ENCODE measurements at regions not wholly inside any gene's neighbourhood (a gene's known extent, or its start where the extent isn't known, plus 50 kb on each side); places are given as distances from the start of the nearest gene placed in this dataset.
"Not testable (repeated sequence)": the region's sequence is repeated elsewhere in the genome, so short reads cannot be mapped to it uniquely, and the experiment has no call there.

DNA sequence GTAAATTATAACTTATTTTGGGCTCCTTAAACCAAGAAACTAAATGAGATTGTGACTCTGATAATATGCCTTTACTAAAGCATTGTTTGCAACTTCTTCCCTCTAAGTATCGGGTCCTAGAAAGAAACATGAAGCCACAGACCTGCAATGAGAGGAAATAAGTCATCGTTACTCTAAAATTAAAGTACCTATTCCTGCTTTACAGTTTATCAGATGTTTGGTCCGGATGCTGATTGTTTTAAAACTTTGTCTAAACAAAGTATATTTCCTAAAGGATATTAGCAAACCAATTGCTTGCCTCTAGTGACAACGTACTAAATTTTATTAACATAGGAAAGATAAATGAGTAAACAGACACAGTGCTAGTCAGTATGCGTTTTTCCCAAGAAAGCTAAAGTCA is 216.8 kb downstream of the GJA1 start:
- TF ChIP-seq POLR2A (IDR thresholded peaks at IDR 0.05; ENCODE audit: low read length) (no peak), GATA1 (IDR thresholded peaks at IDR 0.05; ENCODE audit: low read depth, low read length) (no peak)
- DNase-seq: no peak

DNA sequence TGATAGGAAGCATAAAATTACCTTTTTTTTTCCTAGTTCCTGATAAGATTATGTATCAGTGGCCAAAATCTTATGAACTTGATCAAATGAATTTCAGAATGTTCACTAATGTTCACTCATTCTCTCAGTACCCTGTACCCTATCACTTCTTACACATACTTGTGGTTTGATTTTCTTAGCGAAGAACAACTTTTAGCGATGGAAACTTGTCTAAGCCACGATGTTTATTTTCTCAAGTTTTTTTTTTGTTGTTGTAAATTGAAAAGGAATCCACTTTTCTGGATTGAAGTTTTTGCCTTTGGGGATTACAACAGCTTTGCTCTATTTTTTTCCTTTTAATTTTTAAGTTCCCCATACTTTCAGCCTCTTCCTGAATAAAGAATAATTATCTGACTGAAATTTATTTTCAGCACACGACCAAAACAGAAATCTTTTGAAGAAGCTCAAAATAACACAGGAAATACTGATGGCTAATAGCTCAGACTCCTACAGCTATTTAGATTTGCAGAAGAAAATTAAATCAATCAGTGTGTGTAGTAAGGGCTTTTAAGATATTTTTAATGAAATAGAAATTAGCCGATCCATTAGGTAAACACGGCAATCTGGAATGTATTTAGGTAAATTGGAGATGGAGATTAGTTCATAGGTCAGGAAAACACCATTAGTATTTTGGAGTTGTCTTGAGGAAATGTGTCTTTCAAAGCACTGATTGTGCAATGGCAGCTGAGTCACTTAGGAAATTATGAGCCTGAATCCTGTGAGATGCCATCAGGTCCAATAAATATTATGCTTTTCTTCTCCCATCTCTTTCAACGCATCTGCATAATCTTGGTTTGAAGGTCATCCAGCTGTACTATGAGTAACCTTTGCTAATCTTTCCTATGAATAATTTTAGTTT is 217.5 kb downstream of the GJA1 start:
- TF ChIP-seq POLR2A (IDR thresholded peaks at IDR 0.05; ENCODE audit: low read length): no peak
- TF ChIP-seq GATA1 (IDR thresholded peaks at IDR 0.05; ENCODE audit: low read depth, low read length): no peak
- DNase-seq: no peak

DNA sequence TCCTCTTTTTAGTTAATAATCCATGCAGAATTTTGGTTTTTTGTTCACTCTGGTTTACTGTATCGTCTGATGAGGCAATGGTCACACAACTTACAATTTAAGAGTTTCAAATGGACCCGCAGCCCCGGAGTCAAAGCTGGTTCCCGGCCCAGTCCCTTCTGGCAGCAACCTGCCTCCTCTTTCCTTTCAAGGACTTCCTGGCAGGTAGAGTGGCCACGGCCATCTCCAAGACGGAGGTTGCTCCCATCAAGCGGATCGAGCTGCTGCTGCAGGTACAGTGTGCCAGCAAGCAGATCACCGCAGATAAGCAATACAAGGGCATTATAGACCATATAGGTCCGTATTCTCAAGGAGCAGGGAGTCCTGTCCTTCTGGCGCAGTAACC is 218.2 kb downstream of the GJA1 start:
- TF ChIP-seq POLR2A (IDR thresholded peaks at IDR 0.05; ENCODE audit: low read length): no peak
- no peak for TF ChIP-seq GATA1 (IDR thresholded peaks at IDR 0.05; ENCODE audit: low read depth, low read length)
- DNase-seq: no peak

DNA sequence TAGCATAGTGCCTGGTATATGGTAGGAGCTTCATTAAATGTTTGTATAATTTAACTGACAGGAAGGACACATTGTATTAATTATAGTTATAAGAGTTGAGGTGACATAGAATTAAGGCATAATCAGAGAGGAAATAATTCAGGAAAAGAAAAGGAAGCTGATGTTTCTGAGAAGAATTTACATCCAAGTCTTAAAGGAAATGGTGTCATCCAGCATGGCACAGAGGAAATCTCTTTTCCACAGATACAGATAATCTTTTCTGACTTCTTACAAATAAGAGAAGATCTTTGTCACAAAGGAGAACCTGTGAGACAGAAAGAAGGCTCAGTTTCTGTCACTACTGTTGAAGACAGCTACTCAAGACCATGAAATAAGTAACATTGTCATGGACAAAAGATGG is 222.5 kb downstream of the GJA1 start:
- DNase-seq: no peak
- TF ChIP-seq POLR2A (IDR thresholded peaks at IDR 0.05; ENCODE audit: low read length) (no peak), GATA1 (IDR thresholded peaks at IDR 0.05; ENCODE audit: low read depth, low read length) (no peak)

DNA sequence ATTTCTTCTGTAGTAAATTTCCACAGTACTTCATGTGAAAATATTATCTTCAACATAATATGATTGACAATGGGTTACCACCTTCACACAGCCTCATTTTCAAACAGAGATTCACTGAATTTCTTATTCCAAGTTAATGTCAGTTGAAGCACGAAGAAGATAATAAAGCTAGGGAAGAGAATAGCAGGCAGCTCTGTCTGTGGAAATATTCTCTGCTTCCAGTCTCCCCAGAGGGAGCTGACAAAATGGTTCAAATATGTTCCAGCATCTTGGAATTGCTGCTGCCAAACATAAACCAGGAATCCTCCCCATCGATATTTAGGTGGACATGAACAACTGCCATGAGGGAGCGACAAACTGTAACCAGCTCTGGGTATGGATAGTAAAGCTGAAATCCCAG is 224.8 kb downstream of the GJA1 start:
- TF ChIP-seq POLR2A (IDR thresholded peaks at IDR 0.05; ENCODE audit: low read length) (no peak), GATA1 (IDR thresholded peaks at IDR 0.05; ENCODE audit: low read depth, low read length) (no peak)
- no peak for DNase-seq

DNA sequence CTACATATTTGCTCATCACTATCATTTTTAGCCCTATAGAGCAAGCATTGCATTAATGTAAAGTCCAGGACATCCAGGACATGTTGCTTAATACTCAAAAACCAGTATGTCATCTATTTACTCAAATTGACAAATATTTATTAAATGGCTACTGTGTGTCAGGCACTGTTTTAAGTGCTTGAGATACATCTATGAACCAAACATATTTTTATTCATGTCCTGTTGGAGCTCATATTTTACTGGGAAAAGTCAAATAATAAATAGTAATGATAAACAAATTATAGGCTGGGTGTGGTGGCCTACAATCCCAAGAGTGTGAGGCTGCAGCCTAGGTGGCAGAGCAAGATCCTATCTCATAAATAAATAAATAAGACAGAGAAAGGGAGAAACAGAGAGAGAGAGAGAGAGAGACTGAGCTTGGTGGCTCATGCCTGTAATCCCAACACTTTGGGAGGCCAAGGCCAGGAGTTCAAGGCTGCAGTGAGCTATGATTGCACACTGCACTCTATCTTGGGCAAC is 227.9 kb downstream of the GJA1 start:
- no peak for DNase-seq
- TF ChIP-seq POLR2A (IDR thresholded peaks at IDR 0.05; ENCODE audit: low read length) (no peak), GATA1 (IDR thresholded peaks at IDR 0.05; ENCODE audit: low read depth, low read length) (no peak)

DNA sequence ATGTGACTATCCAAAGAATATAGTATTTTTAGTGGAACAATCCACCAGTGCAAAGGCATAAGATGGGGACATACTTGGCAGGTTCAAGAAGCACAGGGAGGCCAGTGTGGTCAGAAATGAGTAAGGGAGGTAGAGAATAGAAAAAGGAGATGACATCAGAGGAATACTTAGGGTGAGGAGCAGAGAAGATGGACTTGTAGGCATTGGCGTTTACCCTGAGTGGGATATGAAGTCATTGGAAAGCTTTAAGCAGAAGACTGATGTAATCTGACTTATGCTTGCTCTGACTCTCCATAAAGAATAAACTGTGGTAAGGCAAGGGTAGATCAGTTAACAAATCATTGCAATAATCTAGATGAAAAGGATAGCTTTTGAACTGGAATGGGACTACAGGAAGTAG is 228.7 kb downstream of the GJA1 start:
- DNase-seq: no peak
- TF ChIP-seq GATA1 (IDR thresholded peaks at IDR 0.05; ENCODE audit: low read depth, low read length) (no peak), POLR2A (IDR thresholded peaks at IDR 0.05; ENCODE audit: low read length) (no peak)

DNA sequence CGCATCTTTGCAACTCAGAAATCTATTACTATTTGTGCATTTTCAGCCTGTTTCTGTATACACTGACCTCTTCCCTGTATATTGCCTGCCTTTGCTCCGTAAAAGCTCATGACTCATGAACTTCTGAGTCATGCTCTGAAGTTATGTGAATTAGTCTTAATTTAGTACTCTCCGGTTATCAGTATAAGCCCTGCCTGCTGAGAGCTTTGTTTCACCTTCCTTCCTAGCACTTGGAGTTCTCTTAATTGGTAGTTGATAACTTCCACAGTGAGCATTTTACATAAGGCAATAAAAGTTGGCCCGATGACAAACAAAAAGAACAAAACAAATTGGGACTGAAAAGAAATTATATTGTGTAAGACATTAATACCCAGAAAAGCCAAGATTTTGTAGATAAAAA is 231.4 kb downstream of the GJA1 start:
- TF ChIP-seq GATA1 (IDR thresholded peaks at IDR 0.05; ENCODE audit: low read depth, low read length) (no peak), POLR2A (IDR thresholded peaks at IDR 0.05; ENCODE audit: low read length) (no peak)
- peak in 1 of 2 experiments; percentile 25 for DNase-seq

DNA sequence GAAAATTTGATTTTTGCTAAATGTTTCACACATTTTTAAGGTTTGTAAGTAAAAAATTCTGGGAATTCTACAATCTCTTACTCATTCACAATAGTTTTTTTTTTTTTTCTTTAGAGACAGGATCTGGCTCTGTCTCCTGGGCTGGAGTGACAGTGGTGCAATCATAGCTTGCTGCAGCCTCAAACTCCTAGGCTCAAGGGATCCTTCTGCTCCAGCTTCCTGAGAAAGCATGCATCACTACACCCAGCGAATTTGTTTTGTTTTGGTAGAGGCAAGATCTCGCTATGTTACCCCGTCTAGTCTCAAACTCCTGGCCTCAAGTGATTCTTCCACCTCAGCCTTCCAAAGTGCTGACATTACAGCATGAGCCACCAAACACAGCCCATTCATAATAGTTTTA is 232.8 kb downstream of the GJA1 start:
- TF ChIP-seq GATA1 (IDR thresholded peaks at IDR 0.05; ENCODE audit: low read depth, low read length) (no peak), POLR2A (IDR thresholded peaks at IDR 0.05; ENCODE audit: low read length) (no peak)
- no peak for DNase-seq

DNA sequence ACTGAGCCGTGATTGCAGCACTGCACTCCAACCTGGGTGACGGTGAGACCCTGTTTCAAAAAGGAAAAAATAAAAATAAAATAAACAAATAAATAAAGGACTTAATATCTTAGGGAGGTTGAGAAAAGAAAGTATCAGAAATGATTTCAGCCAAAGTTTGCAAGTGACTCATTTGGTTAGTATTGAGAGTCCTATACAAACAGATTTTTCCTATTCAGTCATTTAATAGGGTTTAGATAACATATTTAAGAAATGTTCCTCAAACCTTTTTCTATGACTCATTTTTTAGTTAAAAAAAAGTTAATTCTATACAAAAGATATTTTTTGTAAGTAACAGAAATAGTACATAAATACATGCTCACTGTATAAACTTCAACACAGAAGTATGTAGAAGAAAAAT is 235.1 kb downstream of the GJA1 start:
- DNase-seq: no peak
- TF ChIP-seq GATA1 (IDR thresholded peaks at IDR 0.05; ENCODE audit: low read depth, low read length): no peak

DNA sequence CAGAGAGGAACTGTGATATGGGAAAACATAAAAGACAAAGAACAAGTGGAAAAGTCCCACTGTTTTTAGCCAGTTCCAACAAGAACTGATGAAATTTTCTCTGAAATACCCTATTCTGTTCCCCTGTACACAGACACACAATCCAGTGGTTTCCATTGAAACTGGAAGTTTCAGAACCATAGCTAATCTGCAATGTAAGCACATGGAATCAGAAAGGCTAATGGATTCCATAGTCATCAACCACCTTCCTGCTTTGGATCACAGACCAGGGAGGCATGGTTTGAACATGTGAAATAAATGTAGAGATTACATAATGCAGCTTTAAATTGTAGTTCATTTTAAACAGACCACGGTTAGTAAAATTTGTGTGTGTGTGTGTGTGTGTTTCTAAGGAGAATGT is 242.1 kb downstream of the GJA1 start:
- no peak for TF ChIP-seq POLR2A (IDR thresholded peaks at IDR 0.05; ENCODE audit: low read length)
- TF ChIP-seq GATA1 (IDR thresholded peaks at IDR 0.05; ENCODE audit: low read depth, low read length): no peak
- no peak for DNase-seq

DNA sequence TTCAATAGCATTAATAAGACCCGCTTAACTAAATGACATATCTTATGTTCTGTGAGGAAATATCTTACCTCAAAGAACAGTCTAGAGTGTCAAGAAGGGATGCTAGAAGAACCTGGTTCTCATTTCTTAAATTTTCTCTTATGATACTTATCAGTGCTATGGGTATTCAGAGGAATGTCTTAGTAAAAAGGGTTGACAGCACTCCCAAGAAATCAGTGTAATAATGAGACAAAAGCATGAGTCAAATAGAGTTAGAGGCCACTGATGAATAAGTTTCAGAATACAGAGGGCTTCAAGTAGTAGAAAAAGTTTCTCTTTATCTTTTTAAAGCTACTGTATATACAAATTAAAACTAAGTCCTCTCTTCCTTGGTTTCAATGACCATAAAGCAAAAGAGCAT is 242.8 kb downstream of the GJA1 start:
- no peak for DNase-seq
- no peak for TF ChIP-seq POLR2A (IDR thresholded peaks at IDR 0.05; ENCODE audit: low read length)
- TF ChIP-seq GATA1 (IDR thresholded peaks at IDR 0.05; ENCODE audit: low read depth, low read length): no peak

DNA sequence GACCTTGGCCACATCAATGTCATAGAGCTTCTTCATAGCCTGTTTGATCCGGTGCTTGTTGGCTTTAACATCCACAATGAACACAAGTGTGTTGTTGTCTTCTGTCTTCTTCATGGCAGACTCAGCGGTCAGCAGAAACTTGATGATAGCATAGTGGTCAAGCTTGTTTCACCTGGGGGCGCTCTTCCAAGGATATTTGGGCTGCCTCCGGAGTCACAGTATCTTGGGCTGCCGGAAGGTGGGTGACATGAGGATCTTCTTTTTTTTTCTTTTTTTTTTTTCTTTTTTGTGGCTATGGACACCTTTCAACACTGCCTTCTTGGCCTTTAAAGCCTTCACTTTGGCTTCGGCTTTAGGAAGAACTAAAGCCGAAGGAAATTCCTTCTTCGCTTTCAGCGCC is 244.6 kb downstream of the GJA1 start:
- no peak for DNase-seq
- TF ChIP-seq POLR2A (IDR thresholded peaks at IDR 0.05; ENCODE audit: low read length) (no peak), GATA1 (IDR thresholded peaks at IDR 0.05; ENCODE audit: low read depth, low read length) (no peak)

DNA sequence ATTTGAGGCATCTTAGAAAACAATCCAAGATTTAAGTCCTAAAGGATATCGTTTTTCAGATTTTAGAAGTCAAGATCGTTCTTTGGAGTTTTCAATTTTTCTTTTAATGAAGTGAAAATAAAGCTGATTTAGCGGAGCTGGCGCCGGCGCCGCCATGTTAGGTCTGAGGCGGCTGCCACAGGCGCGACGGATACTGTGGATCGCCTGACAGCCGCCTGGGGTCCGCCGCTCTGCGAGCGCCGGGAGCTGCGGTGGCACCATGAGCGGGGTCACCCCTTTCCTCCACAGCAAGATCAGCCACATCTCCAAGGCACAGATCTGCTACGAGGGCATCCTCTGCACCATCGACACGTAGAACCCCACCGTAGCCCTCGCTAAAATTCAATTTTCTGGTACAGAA is 247.2 kb downstream of the GJA1 start:
- DNase-seq: no peak
- no peak for TF ChIP-seq GATA1 (IDR thresholded peaks at IDR 0.05; ENCODE audit: low read depth, low read length)
- TF ChIP-seq POLR2A (IDR thresholded peaks at IDR 0.05; ENCODE audit: low read length): no peak

DNA sequence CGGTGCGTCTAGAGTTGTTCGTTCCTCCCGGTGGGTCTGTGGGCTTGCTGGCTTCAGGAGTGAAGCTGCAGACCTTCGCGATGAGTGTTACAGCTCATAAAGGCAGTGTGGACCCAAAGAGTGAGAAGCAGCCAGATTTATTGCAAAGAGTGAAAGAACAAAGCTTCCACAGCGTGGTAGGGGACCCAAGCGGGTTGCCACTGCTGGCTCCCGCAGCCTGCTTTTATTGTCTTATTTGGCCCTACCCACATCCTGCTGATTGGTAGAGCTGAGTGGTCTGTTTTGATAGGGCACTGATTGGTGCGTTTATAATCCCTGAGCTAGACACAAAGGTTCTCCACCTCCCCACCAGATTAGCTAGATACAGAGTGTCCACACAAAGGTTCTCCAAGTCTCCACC is 250.4 kb downstream of the GJA1 start:
- DNase-seq: not testable (repeated sequence)

All from erythroblast (primary cell).